ENCODE measurements at regions not wholly inside any gene's neighbourhood (a gene's known extent, or its start where the extent isn't known, plus 50 kb on each side); places are given as distances from the start of the nearest gene placed in this dataset.
"Not testable (repeated sequence)": the region's sequence is repeated elsewhere in the genome, so short reads cannot be mapped to it uniquely, and the experiment has no call there.

DNA sequence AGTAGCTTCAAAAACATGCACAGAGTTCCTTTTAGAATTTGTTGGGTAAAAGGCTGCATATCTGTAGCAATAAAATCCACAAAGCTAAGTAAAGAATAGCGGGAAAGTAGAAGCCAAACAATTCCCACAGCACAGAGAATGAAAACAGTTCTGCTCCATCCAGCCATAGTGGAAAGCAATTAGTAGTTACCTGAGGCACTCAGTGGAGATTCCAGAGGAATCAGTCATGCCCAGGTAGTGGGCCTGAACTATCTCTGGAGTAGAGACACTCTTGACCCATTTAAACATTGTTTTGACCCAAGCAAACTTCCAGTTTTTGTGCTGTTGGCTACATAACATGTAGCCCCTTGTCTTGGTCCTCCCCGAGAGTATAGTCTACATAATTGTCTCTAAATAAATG lies 559.5 kb upstream of the PTCHD4 start:
- DNase-seq = no peak
- intact Hi-C loops (cut with DNase I) = no loop called here
- 93% methylated on average over 2 of the region's 2 CpGs for WGBS

DNA sequence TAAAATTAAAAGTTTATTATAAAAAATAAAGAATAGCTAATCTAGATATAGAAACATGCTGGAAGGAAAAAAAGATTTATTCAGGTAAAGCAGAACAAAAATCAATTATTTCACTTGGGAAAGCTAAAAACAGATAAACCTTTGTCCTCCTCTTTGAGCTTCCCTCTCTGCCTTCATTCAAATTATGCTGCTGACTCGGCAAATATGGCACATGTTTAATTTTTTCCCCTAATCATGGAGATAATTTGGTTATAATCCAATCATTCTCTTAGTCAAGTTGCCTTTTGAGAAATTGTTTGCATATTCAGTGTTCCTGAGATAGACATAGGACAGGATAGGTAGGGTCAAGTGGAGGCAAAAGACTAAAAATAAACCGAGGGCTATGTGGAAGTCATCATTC lies 556.8 kb upstream of the PTCHD4 start:
- no peak for ATAC-seq
- WGBS = 65% methylated on average over 2 of the region's 2 CpGs
- intact Hi-C loops (cut with DNase I) = no loop called here

More for the DNA sequence above, 559.5 kb upstream of the PTCHD4 start:
- Histone ChIP-seq H3K27me3 (ENCODE audit: control insufficient read depth, insufficient read depth) (no peaks in the 10 kb centered on the region), H3K27ac (ENCODE audit: low read length) (no peak overlapping the region), H3K4me3 (ENCODE audit: low read length) (no peak overlapping the region), H3K4me1 (ENCODE audit: control insufficient read depth, insufficient read depth, low read length) (no peaks in the 10 kb centered on the region), H3K9me3 (ENCODE audit: control insufficient read depth, low read length) (no peaks in the 10 kb centered on the region)
- no peak for ATAC-seq

DNA sequence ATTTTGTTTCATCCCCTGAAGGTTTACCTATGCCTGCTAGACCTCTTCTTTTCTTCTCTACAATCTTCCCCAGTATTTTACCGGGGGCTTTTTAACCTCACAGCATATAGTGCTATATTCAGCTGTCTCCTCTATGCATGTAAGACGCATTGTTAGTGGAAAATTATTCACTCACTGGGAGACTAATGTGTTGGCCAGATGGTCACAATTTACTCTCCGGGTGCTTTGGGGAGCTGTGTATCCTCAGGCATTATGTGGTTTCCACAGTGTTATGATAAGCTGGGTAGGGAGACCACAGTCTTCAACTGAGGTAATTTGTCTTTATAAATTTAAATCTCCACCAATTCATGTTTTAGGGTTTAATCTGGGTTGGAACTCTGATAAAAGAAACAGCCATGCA lies 553.8 kb upstream of the PTCHD4 start:
- no peaks in the 10 kb centered on the region for H3K9me3 ChIP-seq (ENCODE audit: control insufficient read depth, low read length)
- 64% methylated on average over 3 of the region's 3 CpGs for WGBS
- no peak overlapping the region for H3K27ac ChIP-seq (ENCODE audit: low read length)
- H3K4me3 ChIP-seq (ENCODE audit: low read length) = no peak overlapping the region
- intact Hi-C loops (cut with DNase I) = no loop called here
- H3K4me1 ChIP-seq (ENCODE audit: control insufficient read depth, insufficient read depth, low read length) = no peaks in the 10 kb centered on the region
- no peaks in the 10 kb centered on the region for H3K27me3 ChIP-seq (ENCODE audit: control insufficient read depth, insufficient read depth)
- DNase-seq = no peak
- ATAC-seq = no peak

More for the DNA sequence above, 556.8 kb upstream of the PTCHD4 start:
- H3K4me1 ChIP-seq (ENCODE audit: control insufficient read depth, insufficient read depth, low read length) = no peaks in the 10 kb centered on the region
- no peaks in the 10 kb centered on the region for H3K27me3 ChIP-seq (ENCODE audit: control insufficient read depth, insufficient read depth)
- no peak for DNase-seq
- H3K4me3 ChIP-seq (ENCODE audit: low read length) = no peak overlapping the region
- H3K27ac ChIP-seq (ENCODE audit: low read length) = no peak overlapping the region
- no peaks in the 10 kb centered on the region for H3K9me3 ChIP-seq (ENCODE audit: control insufficient read depth, low read length)

DNA sequence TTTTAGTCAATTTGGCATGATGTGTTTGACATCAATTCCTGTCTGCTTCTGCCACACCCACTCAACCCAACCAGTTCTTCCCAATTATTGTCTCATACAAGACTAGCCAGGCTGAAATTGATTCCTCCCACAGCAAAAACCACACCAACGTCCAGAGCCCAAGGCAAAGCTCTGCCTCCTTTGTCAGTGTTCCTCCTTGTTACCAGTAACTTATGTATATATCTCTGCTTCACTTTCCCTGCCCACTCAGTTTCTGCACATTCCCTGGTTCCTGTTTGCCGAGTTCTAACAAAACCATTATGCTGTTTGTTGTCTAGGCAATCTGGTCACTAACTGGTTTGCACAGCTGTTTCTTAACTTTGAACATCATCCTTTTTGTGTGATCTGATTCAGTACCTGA lies 547.9 kb upstream of the PTCHD4 start:
- 47% methylated on average over 2 of the region's 2 CpGs for WGBS
- Histone ChIP-seq H3K27ac (ENCODE audit: low read length) (no peak overlapping the region), H3K27me3 (ENCODE audit: control insufficient read depth, insufficient read depth) (no peaks in the 10 kb centered on the region), H3K9me3 (ENCODE audit: control insufficient read depth, low read length) (no peaks in the 10 kb centered on the region), H3K4me1 (ENCODE audit: control insufficient read depth, insufficient read depth, low read length) (no peaks in the 10 kb centered on the region), H3K4me3 (ENCODE audit: low read length) (no peak overlapping the region)
- intact Hi-C loops (cut with DNase I) = no loop called here
- ATAC-seq (no peak), DNase-seq (no peak)

DNA sequence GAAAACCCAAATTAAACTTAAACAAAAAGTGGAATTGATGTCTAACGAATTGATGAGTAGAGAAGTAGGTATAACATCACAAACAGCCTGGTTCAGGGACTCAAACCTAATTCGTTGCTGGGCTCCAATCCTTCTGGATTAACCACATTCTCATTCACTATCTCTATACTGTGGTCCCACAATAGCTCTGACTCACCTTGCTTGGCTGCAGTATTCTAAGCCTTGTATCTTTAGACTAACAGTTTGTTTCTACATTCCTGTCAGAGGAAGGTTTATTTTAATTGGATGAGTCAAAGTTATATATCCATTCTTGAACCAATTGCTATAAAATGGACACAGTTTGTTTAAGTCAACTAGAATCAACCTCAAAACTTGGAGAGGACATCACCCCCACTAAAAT lies 530.5 kb upstream of the PTCHD4 start:
- WGBS = 66% methylated on average over 2 of the region's 2 CpGs
- Histone ChIP-seq H3K27me3 (ENCODE audit: control insufficient read depth, insufficient read depth) (no peaks in the 10 kb centered on the region), H3K4me1 (ENCODE audit: control insufficient read depth, insufficient read depth, low read length) (no peaks in the 10 kb centered on the region), H3K4me3 (ENCODE audit: low read length) (no peak overlapping the region), H3K27ac (ENCODE audit: low read length) (no peak overlapping the region), H3K9me3 (ENCODE audit: control insufficient read depth, low read length) (no peaks in the 10 kb centered on the region)
- ATAC-seq = no peak
- intact Hi-C loops (cut with DNase I) = no loop called here
- no peak for DNase-seq

DNA sequence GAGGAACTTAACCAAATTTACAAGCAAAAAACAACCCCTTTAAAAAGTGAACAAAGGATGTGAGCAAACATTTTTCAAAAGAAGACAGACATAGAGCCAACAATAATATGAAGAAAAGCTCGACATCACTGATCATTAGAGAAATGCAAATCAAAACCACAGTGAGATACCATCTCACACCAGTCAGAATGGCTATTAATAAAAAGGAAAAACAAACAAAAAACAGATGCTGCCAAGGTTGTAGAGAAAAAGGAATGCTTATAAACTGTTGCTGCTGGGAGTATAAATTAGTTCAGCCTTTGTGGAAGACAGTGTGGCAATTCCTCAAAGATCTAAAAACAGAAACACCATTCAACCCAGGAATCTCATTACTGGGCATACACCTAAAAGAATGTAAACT lies 527.8 kb upstream of the PTCHD4 start:
- WGBS = 36% methylated on average over 1 of the region's 1 CpG
- intact Hi-C loops (cut with DNase I); ATAC-seq: not testable (repeated sequence)

DNA sequence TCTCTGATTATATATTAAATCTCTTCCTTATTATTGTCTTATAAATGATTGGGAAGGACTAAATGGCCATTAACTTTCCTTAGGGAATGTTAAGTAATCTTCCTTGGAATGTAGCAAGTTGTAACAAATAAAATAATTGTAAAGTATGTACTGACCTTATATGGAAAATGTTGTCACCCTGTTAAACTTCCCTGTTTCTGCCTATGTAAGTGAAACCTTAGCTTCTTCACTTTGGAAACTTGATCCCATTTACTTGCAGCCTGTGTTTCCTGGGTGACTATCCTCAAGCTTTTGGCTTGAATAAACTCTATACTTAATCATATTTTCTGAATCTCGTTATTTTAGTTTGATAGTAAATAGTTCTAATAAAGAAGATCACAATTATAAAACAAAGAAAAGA lies 519.5 kb upstream of the PTCHD4 start:
- Histone ChIP-seq H3K4me1 (ENCODE audit: control insufficient read depth, insufficient read depth, low read length) (no peaks in the 10 kb centered on the region), H3K4me3 (ENCODE audit: low read length) (no peak overlapping the region), H3K27ac (ENCODE audit: low read length) (no peak overlapping the region), H3K27me3 (ENCODE audit: control insufficient read depth, insufficient read depth) (no peaks in the 10 kb centered on the region), H3K9me3 (ENCODE audit: control insufficient read depth, low read length) (no peaks in the 10 kb centered on the region)
- WGBS = 61% methylated on average over 1 of the region's 1 CpG
- DNase-seq (no peak), ATAC-seq (no peak)
- intact Hi-C loops (cut with DNase I) = no loop called here

More for the DNA sequence above, 527.8 kb upstream of the PTCHD4 start:
- DNase-seq; H3K9me3 ChIP-seq (ENCODE audit: control insufficient read depth, low read length); H3K4me1 ChIP-seq (ENCODE audit: control insufficient read depth, insufficient read depth, low read length); H3K27ac ChIP-seq (ENCODE audit: low read length); H3K27me3 ChIP-seq (ENCODE audit: control insufficient read depth, insufficient read depth); H3K4me3 ChIP-seq (ENCODE audit: low read length): not testable (repeated sequence)

DNA sequence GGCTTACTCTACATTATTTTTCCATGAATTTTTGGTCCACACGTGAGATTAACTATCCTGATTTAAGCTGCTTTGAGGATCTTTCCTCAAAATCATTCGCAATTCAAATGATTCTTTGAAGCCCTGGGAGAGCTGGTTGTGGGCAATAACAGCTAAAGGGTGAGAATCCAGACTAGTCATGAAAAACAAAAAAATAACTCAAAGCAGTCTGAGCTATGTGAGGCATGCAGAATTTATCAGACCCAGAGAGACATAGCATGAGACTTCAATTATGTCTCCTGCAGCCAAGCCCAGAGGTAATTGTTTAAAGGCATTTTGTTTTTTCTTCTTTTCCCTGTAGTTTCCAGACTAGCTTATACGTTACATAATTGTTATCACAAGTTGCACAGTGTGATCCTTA lies 517.3 kb upstream of the PTCHD4 start:
- no peak overlapping the region for H3K4me3 ChIP-seq (ENCODE audit: low read length)
- 51% methylated on average over 3 of the region's 3 CpGs for WGBS
- no peaks in the 10 kb centered on the region for H3K27me3 ChIP-seq (ENCODE audit: control insufficient read depth, insufficient read depth)
- H3K27ac ChIP-seq (ENCODE audit: low read length) = no peak overlapping the region
- H3K4me1 ChIP-seq (ENCODE audit: control insufficient read depth, insufficient read depth, low read length) = no peaks in the 10 kb centered on the region
- DNase-seq (no peak), ATAC-seq (no peak)
- intact Hi-C loops (cut with DNase I) = no loop called here
- no peaks in the 10 kb centered on the region for H3K9me3 ChIP-seq (ENCODE audit: control insufficient read depth, low read length)

DNA sequence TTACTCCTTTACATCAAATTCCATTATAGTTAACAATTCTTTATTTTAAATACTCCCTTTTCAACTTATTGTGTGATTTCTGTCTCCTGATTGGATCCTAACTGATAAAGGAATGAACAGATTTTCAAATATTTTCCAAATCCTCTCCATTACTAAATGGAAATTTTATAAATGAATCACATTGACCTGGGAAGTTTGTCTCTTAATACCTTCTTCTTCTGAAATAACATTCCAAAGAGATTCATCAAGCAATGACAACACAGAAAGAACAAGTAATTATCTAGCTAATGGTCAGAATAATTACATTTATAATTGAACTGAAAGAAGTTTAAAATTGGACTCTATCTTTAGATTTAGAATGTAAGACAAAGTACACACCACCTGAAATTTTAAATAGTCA lies 515.4 kb upstream of the PTCHD4 start:
- ATAC-seq (no peak), DNase-seq (no peak)
- H3K27me3 ChIP-seq (ENCODE audit: control insufficient read depth, insufficient read depth) = no peaks in the 10 kb centered on the region
- intact Hi-C loops (cut with DNase I) = no loop called here
- no peaks in the 10 kb centered on the region for H3K4me1 ChIP-seq (ENCODE audit: control insufficient read depth, insufficient read depth, low read length)
- no peak overlapping the region for H3K27ac ChIP-seq (ENCODE audit: low read length)
- no peak overlapping the region for H3K4me3 ChIP-seq (ENCODE audit: low read length)
- H3K9me3 ChIP-seq (ENCODE audit: control insufficient read depth, low read length) = no peaks in the 10 kb centered on the region

DNA sequence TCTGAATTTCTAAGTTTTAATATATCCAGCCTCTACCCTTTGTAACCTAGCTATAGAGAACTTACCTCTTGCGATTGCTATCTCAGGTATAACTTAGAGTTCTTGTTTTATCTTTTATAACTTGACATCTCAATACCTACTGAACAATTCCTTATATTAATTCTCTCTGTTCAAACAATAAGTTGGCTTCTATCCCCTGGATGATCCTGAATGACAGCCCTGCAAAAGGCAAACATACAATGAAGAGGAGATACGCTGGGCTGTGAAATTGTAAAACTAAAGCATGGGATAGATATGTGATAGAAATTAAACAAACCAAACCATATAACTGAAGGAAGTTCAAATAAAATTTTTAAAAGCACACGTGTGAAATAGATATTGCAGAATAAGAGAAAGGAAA lies 513.6 kb upstream of the PTCHD4 start:
- no peaks in the 10 kb centered on the region for H3K27me3 ChIP-seq (ENCODE audit: control insufficient read depth, insufficient read depth)
- H3K4me3 ChIP-seq (ENCODE audit: low read length) = no peak overlapping the region
- ATAC-seq (no peak), DNase-seq (no peak)
- no peaks in the 10 kb centered on the region for H3K4me1 ChIP-seq (ENCODE audit: control insufficient read depth, insufficient read depth, low read length)
- intact Hi-C loops (cut with DNase I) = no loop called here
- 76% methylated on average over 3 of the region's 3 CpGs for WGBS
- no peaks in the 10 kb centered on the region for H3K9me3 ChIP-seq (ENCODE audit: control insufficient read depth, low read length)
- no peak overlapping the region for H3K27ac ChIP-seq (ENCODE audit: low read length)

DNA sequence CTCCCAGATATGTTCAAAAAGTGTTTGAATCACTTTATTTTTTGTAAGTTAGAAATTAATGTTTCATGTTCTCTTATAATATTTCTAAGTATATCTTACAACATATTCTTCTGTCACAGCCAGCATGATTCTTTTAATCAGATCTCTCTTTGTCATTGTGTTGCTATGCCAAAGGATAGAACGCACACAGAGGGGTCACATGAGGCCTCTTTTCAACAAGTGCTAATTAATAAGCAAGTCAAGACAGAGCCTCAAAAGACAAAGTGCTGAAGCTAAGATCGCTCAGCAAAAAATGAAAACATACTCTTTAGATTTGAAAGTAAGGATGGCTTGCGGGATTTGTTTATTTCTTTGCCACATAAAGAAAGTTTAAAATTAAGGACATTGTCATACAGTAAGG lies 508.8 kb upstream of the PTCHD4 start:
- 81% methylated on average over 3 of the region's 3 CpGs for WGBS
- DNase-seq = no peak
- H3K27me3 ChIP-seq (ENCODE audit: control insufficient read depth, insufficient read depth) = no peaks in the 10 kb centered on the region
- no peaks in the 10 kb centered on the region for H3K9me3 ChIP-seq (ENCODE audit: control insufficient read depth, low read length)
- no peak overlapping the region for H3K27ac ChIP-seq (ENCODE audit: low read length)
- H3K4me3 ChIP-seq (ENCODE audit: low read length) = no peak overlapping the region
- no peak for ATAC-seq
- intact Hi-C loops (cut with DNase I) = no loop called here
- H3K4me1 ChIP-seq (ENCODE audit: control insufficient read depth, insufficient read depth, low read length) = no peaks in the 10 kb centered on the region

DNA sequence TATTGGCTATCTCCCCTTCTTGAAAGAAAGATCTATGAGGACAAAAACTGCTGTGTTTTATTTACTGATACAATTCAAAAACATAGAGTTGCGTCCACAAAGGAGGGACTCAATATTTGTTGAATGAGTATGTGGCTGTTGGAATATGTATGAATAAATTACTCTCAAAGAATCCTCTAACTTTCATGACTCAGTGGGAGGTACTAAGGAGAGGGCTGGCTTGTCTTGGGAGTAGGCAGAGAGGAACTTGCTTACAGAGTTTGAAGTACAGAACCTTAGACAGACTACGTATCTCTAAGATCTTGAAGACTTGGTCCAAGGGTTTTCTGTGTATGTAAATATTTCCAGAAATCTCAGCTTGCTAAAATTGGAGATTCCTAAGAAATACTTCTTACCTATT lies 504.0 kb upstream of the PTCHD4 start:
- no peak for ATAC-seq
- no peak overlapping the region for H3K4me3 ChIP-seq (ENCODE audit: low read length)
- H3K27me3 ChIP-seq (ENCODE audit: control insufficient read depth, insufficient read depth) = no peaks in the 10 kb centered on the region
- WGBS = 88% methylated on average over 2 of the region's 2 CpGs
- H3K4me1 ChIP-seq (ENCODE audit: control insufficient read depth, insufficient read depth, low read length) = no peaks in the 10 kb centered on the region
- H3K27ac ChIP-seq (ENCODE audit: low read length) = no peak overlapping the region
- no peak for DNase-seq
- no peaks in the 10 kb centered on the region for H3K9me3 ChIP-seq (ENCODE audit: control insufficient read depth, low read length)
- intact Hi-C loops (cut with DNase I) = no loop called here

Measured in right cardiac atrium (tissue), 5 donors.